ENCODE measurements at regions not wholly inside any gene's neighbourhood (a gene's known extent, or its start where the extent isn't known, plus 50 kb on each side); places are given as distances from the start of the nearest gene placed in this dataset.

DNA sequence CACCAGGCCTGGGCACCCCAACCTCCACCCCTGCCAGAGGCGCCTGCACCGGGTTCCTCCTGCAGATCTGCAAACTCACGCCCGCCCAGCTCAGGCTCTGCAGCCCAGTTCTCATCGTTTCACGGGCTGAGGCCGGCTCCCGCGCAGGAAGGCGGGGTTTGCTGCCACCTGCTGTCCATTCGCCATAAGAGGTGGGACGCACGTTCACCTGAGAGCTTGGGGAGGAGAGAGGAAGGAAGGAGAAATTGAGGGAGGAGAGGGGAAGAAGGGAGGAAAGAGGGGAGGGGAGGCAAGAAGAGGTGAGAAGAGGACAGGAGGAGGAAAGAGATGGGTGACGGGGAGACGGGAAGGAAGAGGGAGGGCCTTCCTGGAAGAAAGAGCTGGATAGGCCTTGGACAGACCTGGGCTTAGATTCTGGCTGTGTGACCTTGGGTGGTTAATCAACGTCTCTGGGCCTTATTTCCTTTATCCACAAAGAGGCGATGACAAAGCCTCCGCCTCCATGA is 114.5 kb downstream of the ADRA2C start:
- no peak for TF ChIP-seq EZH2phosphoT487 (IDR thresholded peaks at IDR 0.05; ENCODE audit: borderline replicate concordance)
- TF ChIP-seq, protein P1, sequence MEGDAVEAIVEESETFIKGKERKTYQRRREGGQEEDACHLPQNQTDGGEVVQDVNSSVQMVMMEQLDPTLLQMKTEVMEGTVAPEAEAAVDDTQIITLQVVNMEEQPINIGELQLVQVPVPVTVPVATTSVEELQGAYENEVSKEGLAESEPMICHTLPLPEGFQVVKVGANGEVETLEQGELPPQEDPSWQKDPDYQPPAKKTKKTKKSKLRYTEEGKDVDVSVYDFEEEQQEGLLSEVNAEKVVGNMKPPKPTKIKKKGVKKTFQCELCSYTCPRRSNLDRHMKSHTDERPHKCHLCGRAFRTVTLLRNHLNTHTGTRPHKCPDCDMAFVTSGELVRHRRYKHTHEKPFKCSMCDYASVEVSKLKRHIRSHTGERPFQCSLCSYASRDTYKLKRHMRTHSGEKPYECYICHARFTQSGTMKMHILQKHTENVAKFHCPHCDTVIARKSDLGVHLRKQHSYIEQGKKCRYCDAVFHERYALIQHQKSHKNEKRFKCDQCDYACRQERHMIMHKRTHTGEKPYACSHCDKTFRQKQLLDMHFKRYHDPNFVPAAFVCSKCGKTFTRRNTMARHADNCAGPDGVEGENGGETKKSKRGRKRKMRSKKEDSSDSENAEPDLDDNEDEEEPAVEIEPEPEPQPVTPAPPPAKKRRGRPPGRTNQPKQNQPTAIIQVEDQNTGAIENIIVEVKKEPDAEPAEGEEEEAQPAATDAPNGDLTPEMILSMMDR (conservative IDR thresholded peaks at IDR 0.05; ENCODE audit: low read length): peak; percentile 78

Measured in Loucy (cell line).